Upper lobe of left lung (tissue), 6 donors: ENCODE measurements at regions not wholly inside any gene's neighbourhood (a gene's known extent, or its start where the extent isn't known, plus 50 kb on each side); places are given as distances from the start of the nearest gene placed in this dataset.
A peak's percentile ranks its signal among the peaks of the same experiment; 100 is the strongest.
"Not testable (repeated sequence)": the region's sequence is repeated elsewhere in the genome, so short reads cannot be mapped to it uniquely, and the experiment has no call there.

Experiments used
- ATAC-seq, 2 donors: fragments of 200-7000 bp; cut with Tn5 transposase; one replicate each; pipeline ENCODE4 v1.9.1; 2022; ENCODE audit warnings: mild to moderate bottlenecking in 2 of 2, moderate library complexity in 2 of 2; ENCODE audit not compliant: low FRiP score in 2 of 2
- DNase-seq, 2 donors: peaks; one replicate each; pipeline ENCODE4 v3.0.0-alpha.2; 2019 to 2020
- H3K27ac ChIP-seq, 4 donors: fragments of 200-600 bp; sonication (generic); one replicate each; pipeline ENCODE4 v1.5.1; 2016 to 2019
- H3K27me3 ChIP-seq, 4 donors: fragments of 200-600 bp; sonication (generic); one replicate each; pipeline ENCODE4 v1.5.1; 2017 to 2019
- H3K36me3 ChIP-seq, 4 donors: fragments of 200-600 bp; sonication (generic); one replicate each; pipeline ENCODE4 v1.5.1; 2016 to 2019
- H3K4me1 ChIP-seq, 4 donors: fragments of 200-600 bp; sonication (generic); one replicate each; pipeline ENCODE4 v1.5.1; 2018 to 2019
- H3K4me3 ChIP-seq, 4 donors: fragments of 200-600 bp; sonication (generic); one replicate each; pipeline ENCODE4 v1.5.1; 2017 to 2019; ENCODE audit warnings: mild to moderate bottlenecking in 2 of 4, moderate library complexity in 1 of 4
- H3K9me3 ChIP-seq, 4 donors: fragments of 200-600 bp; sonication (generic); one replicate each; pipeline ENCODE4 v1.5.1; 2018 to 2019
- CTCF ChIP-seq, 6 experiments: fragments of 450-650 bp in 4 of 6; fragments of 200-600 bp in 2 of 6; sonication (generic) in 2 of 6; IDR thresholded peaks; one replicate each; pipeline ENCODE4 v1.5.1; 2016 to 2019; ENCODE audit warnings: antibody characterized with exemption in 6 of 6
- EP300 ChIP-seq, 4 donors: sonication (generic); formaldehyde crosslinking; IDR thresholded peaks; one replicate each; pipeline ENCODE4 v1.5.1; 2017; ENCODE audit warnings: antibody characterized with exemption in 4 of 4, control low read depth in 2 of 4
- POLR2A ChIP-seq, 4 donors: fragments of 450-650 bp; IDR thresholded peaks; one replicate each; pipeline ENCODE4 v1.5.1; 2016 to 2017; ENCODE audit warnings: antibody characterized with exemption in 4 of 4, mild to moderate bottlenecking in 2 of 4
- POLR2AphosphoS5 ChIP-seq, 2 donors: sonication (generic); formaldehyde crosslinking; IDR thresholded peaks; one replicate each; pipeline ENCODE4 v1.5.1; 2017; ENCODE audit warnings: antibody characterized with exemption in 2 of 2
- WGBS, 2 donors: methylation state at CpG; one replicate each; pipeline ENCODE4 v1.1.5; 2017 to 2018; 5-methylcytosine and 5-hydroxymethylcytosine counted together
- donor health status: DM: no; HTN: no; CAD: no; lungs with moderate emphysema.
- donor health status: DM: no; HTN: yes; CAD: no; lungs with severe emphysema.

GRCh38 chr6:71007298-71007697 lies 50.4 kb upstream of the B3GAT2 start:
- H3K36me3 ChIP-seq, DNase-seq, ATAC-seq, H3K4me1 ChIP-seq, H3K27me3 ChIP-seq, H3K27ac ChIP-seq, H3K9me3 ChIP-seq, H3K4me3 ChIP-seq: not testable (repeated sequence)

GRCh38 chr6:71011871-71012371 lies 55.1 kb upstream of the B3GAT2 start:
- Histone ChIP-seq H3K4me3 (no peak overlapping the region), H3K9me3 (no peaks in the 10 kb centered on the region), H3K27me3 (no peaks in the 10 kb centered on the region), H3K27ac (no peak overlapping the region), H3K4me1 (no peaks in the 10 kb centered on the region), H3K36me3 (no peaks in the 10 kb centered on the region)
- DNase-seq (no peak), ATAC-seq (no peak)
- 7 to 20% methylated on average over 1 of the region's 1 CpG for WGBS, 2 donors
- TF ChIP-seq CTCF (IDR thresholded peaks at IDR 0.05): no peak
- no peak for TF ChIP-seq EP300 (IDR thresholded peaks at IDR 0.05)
- TF ChIP-seq POLR2AphosphoS5 (IDR thresholded peaks at IDR 0.05): no peak

- Histone ChIP-seq H3K27ac (no peak overlapping the region), H3K36me3 (no peaks in the 10 kb centered on the region), H3K9me3 (no peaks in the 10 kb centered on the region), H3K27me3 (no peaks in the 10 kb centered on the region), H3K4me3 (no peak overlapping the region), H3K4me1 (no peaks in the 10 kb centered on the region)
- peak in 1 of 2 donors; percentile 80 for ATAC-seq
- no peak for DNase-seq
- TF ChIP-seq POLR2A (IDR thresholded peaks at IDR 0.05) (no peak), CTCF (IDR thresholded peaks at IDR 0.05) (peak in 5 of 6 experiments; percentile 40 to 66 (median 51)), EP300 (IDR thresholded peaks at IDR 0.05) (no peak)
- WGBS, 2 donors: 34 to 44% methylated on average over 5 of the region's 5 CpGs
These were observed 56.1 kb upstream of the B3GAT2 start for GRCh38 chr6:71012866-71013469.

- TF ChIP-seq POLR2A (IDR thresholded peaks at IDR 0.05): no peak
- Histone ChIP-seq H3K36me3 (no peaks in the 10 kb centered on the region), H3K27ac (no peak overlapping the region), H3K4me3 (no peak overlapping the region), H3K9me3 (no peaks in the 10 kb centered on the region), H3K4me1 (no peaks in the 10 kb centered on the region), H3K27me3 (no peaks in the 10 kb centered on the region)
- DNase-seq (no peak), ATAC-seq (no peak)
These were observed 58.5 kb upstream of the B3GAT2 start for GRCh38 chr6:71015392-71015791.

GRCh38 chr6:71028236-71028876 lies 71.5 kb upstream of the B3GAT2 start:
- H3K36me3 ChIP-seq: no peaks in the 10 kb centered on the region
- peak in 1 of 2 donors; percentile 5 for DNase-seq
- H3K4me3 ChIP-seq: no peak overlapping the region
- WGBS, 2 donors: 76 to 96% methylated on average over 4 to 7 of the region's 7 CpGs
- no peaks in the 10 kb centered on the region for H3K27me3 ChIP-seq
- TF ChIP-seq CTCF (IDR thresholded peaks at IDR 0.05) (no peak), POLR2AphosphoS5 (IDR thresholded peaks at IDR 0.05) (no peak), POLR2A (IDR thresholded peaks at IDR 0.05) (no peak), EP300 (IDR thresholded peaks at IDR 0.05) (no peak)
- ATAC-seq: no peak
- no peak overlapping the region for H3K27ac ChIP-seq
- no peaks in the 10 kb centered on the region for H3K4me1 ChIP-seq
- no peaks in the 10 kb centered on the region for H3K9me3 ChIP-seq

GRCh38 chr6:71028877-71029252 lies 72.0 kb upstream of the B3GAT2 start:
- Histone ChIP-seq H3K27ac (no peak overlapping the region), H3K4me3 (no peak overlapping the region), H3K27me3 (no peaks in the 10 kb centered on the region), H3K9me3 (no peaks in the 10 kb centered on the region), H3K4me1 (no peaks in the 10 kb centered on the region), H3K36me3 (no peaks in the 10 kb centered on the region)
- WGBS, 2 donors: 97 to 99% methylated on average over 3 to 4 of the region's 4 CpGs
- ATAC-seq (no peak), DNase-seq (no peak)
- TF ChIP-seq POLR2AphosphoS5 (IDR thresholded peaks at IDR 0.05): no peak
- TF ChIP-seq EP300 (IDR thresholded peaks at IDR 0.05): no peak
- TF ChIP-seq POLR2A (IDR thresholded peaks at IDR 0.05): no peak
- no peak for TF ChIP-seq CTCF (IDR thresholded peaks at IDR 0.05)
